IPS-NIHi11 (cell line): ENCODE measurements at regions not wholly inside any gene's neighbourhood (a gene's known extent, or its start where the extent isn't known, plus 50 kb on each side); places are given as distances from the start of the nearest gene placed in this dataset.
"Not testable (repeated sequence)": the region's sequence is repeated elsewhere in the genome, so short reads cannot be mapped to it uniquely, and the experiment has no call there.

Source experiments
- DNase-seq: peaks from one replicate; pipeline ENCODE4 v3.0.0; 2012; ENCODE audit warnings: mixed read lengths, low spot score

DNA sequence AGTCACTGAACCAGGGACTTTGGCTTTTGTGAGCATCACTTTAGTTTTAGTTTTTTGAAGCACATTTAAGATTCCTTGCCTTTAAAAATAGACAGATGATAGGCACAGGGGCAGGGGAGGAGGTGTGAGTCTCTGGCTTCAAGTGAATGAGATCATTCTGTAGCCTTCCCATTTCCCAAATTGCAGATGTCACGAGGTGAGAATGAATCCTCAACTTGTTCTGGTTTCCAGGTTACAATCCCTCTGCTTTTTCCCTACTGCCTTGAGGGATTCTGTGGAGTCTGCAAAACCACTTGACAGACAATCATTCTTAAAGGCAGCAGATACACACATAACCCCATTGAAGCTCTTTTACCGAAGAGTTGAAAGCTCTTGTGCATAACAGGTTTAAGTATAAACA lies 332.4 kb downstream of the DMAC1 start:
- DNase-seq: no peak

DNA sequence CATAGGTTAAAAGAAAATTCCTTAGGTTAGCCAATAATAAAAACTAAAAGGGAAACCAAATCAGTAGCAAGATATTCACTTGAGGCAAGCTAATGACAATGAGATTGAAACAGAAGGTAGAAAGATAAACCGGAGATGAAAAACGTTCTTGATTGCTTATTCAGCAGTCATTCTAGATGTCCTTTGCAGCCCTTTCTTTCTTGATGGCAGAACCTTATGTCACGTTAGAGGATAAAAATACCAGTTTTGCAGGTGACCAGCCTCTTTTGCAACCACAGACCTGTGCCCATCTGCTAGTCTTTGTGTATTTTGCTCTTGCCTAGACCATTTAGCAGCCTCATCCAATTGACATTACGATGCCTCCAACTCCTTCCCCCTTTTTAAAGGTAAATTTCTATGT lies 337.8 kb downstream of the DMAC1 start:
- no peak for DNase-seq

DNA sequence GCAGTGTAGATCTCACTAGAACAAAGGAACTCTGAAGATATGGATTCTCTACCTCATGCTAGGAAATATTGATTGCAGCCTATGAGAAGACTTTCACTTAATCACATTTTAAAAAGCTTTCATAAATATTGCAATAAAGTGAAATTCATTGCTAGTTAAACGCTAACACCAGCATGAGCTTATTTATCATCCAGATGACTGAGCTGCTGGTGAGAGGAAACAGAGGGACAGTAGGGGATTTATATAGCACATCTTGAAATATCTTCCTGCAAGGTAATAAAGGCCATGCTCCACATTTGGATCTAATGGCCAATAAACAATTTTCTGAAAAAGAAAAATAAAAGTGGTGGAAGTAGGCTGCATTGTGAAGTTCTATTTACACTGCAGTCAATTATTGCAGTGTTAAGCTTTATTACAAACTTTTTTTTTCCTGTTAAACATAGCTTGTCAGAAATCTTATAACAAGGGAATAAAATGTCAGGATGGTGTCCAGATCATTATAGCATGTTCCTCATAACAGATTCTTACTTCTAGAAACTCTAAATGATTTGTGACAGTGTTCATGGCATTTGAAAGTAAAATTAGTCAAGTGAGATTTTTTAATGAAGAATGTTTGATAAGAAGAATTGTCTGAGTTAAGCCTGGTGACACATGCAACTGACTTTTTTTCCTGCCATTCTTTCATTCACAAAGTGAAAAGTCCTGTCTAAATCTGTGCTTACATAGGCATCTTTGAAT lies 342.6 kb downstream of the DMAC1 start:
- DNase-seq: no peak

DNA sequence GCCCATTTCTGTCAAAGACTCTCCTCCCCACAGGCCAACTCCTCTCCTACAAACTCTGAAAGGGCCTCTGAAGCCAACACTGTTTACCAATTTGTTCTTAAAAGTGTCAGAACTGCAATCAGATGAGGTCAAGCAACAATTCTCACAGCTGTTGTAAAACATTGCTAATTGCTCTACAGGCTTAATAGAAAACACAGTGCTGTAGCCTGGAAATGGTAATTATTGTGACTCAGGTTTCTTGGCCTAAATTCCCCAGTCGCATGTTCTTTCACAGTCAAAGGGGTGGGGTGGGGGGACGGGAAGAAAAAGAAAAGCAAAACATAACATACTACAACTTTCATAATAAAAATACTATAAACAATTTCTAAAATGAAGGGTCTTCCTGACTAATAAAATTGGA lies 343.2 kb downstream of the DMAC1 start:
- DNase-seq: no peak

DNA sequence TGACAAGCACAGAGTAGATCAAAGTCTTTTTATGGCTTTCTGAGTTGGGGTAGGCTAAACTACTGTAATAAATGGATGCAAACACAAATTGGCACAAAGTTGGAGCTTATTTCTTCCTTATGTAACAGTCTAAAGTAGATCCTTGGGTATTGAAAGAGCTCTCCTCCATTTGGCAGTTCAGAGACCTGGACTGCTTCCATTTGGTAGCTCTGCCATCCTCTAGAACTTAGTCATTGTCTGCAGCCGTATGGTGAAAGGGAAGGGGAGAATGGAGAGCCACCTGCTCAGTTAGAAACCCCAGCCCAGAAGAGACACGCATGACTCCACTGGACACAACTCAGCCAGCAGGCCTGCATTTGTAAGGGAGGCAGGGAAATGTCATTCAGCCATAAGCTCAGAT lies 345.0 kb downstream of the DMAC1 start:
- no peak for DNase-seq

DNA sequence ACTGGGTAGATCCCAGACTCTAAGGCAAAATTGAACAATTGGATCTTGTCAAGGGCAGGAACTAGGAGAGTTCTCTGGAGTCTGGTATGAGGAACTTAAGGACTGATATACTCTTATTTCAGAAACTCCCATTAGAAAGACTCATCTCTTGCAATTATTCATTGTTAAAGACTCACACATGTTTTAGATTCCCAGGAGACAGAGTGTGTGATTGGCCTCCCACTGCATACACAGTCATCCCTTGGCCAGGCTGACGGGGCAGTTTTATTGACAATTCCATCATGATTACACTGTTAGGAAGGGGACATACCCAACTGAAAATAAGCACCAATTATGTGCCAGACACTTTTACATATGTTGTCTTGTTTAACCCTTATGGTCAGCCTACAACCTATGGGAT lies 347.2 kb downstream of the DMAC1 start:
- no peak for DNase-seq

DNA sequence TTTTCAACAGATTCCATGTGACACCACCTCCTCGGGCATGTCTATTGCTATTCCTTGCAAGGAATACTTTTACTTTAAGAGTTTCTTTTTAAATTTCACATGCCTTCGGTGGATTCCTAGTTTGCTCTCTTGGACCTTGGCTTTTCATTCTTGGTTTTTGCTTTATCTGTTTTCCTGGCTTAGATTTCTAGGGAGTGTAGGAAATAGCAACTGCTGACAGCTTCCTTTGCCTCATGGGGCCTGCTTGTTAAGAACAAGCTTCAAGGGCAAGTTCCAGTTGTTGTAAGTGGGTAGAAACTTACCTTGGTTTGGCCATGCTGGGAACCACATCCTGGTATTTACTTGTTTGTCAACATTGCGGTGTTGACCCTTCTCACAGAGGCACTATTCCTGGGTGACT lies 348.5 kb downstream of the DMAC1 start:
- no peak for DNase-seq

DNA sequence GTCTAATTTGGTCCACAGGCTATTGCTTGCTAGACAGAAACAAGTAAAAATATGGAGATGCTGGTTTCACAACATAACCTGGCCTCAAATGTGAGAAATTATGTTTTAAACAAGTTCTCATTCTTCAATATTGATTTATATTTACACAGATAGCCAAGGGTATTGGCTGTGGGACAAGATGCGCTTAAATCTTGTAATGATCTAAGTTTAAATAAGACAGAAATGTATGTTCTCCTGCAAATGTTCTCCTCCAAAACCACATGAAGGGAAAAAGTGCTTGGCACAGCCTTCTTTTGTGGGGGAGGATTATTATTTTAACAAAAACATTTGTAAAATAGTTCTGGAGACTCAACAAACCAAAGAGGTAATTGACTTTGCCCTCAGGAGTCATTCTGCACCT lies 356.0 kb downstream of the DMAC1 start:
- DNase-seq: no peak

DNA sequence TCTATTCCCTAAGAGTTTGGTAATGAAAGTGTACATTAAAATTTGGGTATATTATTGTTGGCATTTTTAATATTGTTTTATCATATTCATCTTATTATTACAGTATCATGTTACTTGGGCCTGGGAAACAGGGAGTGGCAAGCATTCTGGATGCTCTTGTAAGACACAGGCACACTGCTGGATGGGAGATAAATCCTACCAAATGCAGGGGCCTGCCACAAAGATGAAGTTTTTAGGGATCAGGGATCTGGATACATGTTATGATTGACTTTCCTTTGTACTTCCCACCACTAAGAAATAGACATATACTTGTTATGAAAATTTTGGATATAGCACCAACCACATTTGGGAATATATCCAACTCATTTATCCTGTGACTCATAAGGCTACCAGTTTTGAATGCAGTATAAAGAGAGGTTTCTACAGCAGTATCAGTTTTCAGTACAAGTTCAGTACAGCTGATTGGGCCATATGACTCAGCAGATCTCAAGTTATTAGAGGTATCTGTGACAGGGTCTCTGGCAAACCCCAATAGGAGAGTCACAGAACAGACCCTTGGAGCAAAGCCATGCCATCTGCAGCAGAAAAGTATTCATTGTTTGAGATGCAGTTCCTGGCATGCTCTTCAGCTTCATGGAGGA lies 360.1 kb downstream of the DMAC1 start:
- DNase-seq: no peak

DNA sequence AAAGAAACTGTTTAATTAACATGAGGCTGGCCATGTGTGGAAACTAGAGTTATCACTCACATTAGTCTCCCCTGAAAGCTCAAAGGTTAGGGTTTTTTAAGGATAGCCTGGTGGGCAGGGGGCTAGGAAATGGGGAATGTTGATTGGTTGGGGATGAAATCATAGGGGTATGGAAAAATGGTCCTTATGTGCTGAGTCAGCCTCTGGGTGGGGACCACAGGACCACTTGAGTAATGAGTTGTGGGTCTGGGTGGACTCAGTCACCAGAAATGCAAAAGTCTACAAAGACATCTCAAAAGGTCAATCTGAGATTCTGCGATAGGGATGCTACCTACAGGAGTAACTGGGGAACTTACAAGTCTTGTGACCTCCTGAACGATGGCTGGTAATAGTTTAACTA lies 362.8 kb downstream of the DMAC1 start:
- no peak for DNase-seq

DNA sequence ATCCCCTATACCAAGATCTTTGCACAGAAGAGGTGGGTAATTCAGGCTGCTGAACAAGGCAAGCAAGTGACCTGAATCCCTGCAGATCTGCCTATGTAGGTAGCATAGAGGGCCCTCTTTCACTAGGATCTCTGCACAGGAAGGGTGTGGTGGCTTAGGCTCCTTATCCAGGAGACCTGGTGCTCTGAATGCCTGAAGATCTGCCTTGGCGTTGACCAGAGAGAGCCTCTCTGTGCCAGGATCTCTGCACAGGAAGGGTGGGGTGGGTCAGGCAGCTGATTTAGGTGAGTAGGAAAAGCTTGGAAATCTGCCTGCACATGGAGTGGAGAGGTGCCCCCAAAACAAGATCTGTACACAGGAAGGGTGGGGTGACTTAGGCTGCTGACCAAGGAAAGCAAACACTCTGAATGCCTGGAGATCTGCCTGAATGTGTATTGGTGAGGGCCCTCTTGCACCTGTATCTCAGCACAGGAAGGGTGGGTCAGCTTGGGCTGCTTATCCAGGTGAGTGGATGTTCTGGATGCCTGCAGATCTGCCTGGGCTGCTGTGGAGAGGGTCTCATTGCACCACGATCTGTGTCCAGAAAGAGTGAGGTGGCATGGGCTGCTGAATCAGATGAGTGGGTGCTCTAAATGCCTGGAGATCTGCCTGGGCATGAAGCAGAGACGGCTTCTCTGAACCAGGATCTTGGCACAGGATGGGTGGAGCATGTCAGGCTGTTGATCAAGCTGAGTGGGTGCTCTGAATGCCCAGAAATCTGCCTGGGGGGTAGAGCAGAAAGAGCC lies 365.9 kb downstream of the DMAC1 start:
- DNase-seq: no peak

DNA sequence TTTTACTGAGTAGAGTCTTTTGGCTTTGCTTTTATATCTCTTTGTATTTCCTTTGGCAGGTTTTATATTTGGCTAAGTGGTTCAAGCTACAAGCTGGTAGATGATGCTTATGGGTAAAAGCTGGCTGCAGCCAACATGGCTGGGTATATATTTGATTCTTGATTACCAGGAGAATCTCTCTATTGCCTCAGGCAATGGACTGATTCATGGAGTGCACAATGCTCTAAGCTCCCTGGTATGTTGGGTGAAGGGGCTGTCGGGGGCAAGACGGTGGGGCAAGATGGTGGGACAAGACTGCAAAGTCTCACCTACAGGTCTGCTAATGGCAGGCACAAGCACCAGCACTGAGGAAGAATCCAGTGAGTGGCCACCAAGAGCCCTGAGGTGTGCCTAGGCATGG lies 366.6 kb downstream of the DMAC1 start:
- no peak for DNase-seq

DNA sequence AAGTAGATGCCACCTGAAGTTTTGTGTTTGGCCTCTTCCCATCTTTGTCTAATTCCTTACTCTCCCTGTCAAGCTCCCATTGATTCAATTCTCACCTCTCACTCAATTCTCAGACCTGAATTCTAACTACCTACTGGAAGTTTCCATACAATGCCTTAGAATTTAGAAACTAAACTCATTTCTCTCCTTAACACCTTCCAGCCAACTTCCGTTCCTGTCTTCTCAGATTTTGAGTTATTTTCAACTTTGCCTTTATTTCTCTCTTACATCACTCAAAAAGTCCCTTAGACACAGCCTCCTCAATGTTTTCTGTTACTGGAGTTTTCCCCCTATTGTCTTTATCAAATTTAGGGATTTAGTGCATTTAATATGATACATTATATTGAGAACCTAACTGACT lies 382.2 kb downstream of the DMAC1 start:
- DNase-seq: not testable (repeated sequence)

DNA sequence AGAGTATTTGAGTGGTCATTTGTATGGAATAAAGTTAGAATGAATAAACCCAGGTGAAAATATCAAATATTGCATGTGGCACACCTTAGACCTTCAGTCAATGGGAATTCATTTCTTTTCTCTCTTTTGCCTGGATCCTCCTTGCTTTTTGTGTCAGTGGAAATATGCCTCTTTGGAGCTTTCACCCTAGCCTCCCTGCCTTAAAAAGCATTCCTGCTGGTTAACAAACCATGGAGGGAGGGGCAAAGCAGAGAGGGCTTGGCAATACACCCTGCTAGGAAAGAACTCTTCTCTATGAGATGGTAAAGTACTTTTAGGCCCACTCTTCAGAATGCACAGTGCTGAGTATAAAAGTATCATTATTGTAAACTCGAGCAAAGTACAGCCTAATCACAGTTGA lies 383.7 kb downstream of the DMAC1 start:
- no peak for DNase-seq

DNA sequence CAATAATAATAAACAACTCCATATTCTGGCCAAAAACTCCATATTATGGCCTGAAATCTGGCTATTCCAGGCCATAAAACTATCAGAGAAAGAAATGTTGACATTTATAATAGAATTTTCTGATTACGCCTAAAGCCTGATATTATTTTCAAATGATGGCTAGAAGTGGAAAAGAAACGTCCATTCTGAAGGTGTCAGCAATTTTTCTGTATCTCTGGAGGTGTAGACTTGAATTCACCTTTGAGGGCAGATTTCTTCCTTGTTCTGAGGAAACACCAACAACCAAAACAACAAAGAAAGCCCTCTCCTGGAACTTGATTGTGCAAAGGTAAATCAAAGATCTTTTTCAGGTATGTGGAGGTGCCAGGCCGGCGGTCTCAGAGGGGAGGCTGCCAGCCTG lies 390.7 kb downstream of the DMAC1 start:
- no peak for DNase-seq

DNA sequence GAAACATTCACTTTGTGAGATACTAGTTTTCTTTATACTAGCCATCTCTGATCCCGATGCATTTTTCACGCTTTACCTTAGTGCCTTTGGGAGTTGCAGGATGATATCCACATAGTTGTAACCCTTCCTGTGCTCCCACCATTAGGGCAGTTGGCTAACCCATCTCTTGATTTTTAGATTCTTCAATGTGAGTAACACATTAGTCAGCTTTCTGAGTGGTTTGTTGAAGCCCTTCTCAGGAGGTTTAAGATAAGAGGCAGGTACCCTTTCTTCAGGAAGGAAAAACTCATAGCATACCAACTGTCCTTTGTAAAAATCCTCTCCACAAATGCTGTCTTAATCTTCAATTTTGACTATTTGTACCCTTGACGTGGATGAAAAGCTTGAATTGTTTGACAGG lies 392.3 kb downstream of the DMAC1 start:
- DNase-seq: no peak

DNA sequence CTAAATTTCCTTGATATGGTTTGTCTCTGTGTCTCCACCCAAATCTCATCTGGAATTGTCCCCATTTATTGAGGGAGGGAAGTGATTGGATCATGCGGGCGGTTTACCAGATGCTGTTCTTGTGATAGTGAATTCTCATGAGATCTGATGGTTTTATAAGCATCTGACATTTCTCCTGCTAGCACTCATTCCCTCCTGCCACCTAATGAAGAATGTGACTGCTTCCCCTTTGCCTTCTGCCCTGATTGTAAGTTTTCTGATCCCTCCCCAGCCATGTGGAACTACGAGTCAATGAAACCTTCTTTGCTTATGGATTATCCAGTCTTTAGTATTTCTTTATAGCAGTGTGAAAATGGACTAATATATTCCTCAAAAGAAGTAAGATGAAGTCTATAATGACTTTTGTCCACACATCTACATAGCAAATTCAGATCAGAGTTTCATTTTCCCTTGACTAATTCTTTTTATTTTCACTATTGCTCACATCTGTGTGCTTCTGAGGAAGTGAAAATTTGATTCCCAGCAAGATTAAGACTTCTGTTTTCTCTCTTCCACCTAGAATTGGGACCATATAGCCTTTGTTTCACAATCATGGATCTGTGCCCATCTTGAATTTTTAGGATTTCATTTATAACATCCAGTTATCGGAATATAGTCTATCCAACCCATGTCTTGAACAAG lies 393.5 kb downstream of the DMAC1 start:
- DNase-seq: no peak

DNA sequence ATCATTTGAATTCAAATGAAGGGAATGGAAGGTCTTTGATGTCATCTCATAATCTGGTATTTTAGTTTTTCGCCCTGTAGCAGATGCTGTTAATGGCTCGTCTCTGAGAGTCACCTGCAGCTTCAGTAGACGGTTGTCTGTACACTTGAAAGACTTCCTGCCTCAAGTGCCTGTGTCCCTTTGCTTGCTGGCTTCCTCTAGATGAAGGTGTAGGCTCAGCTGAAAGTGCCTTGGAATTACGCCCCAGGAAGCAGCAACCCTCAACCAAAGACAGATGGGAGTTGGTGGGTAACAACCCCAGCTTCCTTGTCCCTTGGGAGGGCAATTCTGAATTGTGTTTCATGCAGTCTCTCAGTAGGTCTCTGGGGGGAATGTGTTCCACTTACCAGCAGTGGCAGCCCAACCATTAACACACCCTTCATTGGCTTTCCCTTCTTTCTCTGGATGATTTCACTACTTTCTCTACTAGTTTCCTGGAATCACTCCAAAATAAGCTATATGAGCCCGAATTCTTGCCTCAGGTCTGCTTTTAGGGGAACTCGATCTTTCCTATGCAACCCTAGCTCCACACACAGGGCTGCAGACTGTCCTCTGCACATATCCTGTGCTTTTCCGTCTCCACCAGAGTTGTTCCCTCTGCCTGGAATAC lies 395.6 kb downstream of the DMAC1 start:
- no peak for DNase-seq

DNA sequence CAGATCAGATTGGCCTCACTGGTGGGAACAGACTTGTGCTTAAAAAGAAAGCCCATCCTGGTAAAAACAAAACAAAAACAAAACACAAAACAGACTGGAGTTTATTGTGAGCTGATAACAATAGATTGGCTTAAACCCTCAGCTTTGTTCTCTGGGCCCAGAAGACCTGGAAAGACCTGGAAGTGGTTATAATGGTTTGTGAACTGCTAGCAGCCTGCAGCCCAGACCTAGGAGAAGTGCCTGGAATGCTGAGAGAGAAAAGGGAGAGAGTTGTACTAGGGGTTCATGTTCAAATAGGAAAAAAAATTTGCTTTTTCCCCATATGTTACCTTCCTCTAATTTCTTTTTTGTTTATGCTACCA lies 396.6 kb downstream of the DMAC1 start:
- DNase-seq: no peak

DNA sequence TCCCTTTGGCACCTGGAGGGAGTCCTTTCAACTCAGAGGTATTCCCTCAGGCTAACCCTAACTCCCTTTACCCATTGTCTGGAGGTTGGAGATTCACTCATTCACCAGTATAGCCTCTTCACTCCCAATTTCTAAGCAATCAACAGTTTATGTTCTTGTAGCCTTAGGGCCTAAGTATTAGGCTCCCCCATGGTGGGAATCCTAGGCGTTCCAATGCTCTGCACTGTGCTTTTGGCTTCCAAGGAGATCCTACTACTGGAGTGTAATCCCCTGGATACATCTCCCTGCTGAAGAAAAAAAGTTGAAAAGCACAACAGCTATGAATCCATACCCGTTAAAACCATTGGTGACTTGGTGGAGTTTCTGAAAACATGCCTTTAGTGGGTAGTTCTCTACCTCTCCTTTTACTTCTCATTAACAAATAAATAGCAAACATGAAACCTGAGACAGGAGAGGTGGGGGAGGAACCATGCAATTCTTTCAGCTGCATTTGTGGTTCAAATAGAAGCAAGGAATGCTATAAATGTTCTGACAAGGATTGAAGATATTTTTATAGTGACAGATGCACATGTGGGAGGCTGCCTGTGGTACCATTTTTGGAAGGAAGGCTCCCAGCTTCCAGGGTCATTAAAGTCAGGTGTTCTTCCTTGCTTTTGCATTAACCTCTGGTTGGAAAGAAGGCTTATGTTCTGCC lies 397.1 kb downstream of the DMAC1 start:
- DNase-seq: no peak

DNA sequence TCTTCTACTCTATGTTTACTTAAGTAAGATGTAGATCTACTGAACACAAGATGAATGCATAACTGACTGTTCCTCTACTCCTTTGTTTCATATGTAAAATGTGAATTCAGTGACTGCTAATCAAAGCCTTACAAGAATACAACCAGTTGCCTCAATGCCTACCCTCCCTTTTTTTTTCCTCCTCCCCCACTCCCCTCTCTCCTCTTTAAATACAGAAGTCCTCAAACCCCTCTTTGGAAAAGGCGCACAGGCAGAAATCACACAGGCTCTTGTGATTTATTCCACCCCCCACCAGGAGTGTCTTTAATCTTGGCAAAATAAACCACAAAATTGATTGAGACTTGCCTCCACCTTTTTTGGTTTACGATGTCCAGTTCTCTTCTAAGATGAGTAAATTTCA lies 398.5 kb downstream of the DMAC1 start:
- no peak for DNase-seq
